ENCODE measurements at regions not wholly inside any gene's neighbourhood (a gene's known extent, or its start where the extent isn't known, plus 50 kb on each side); places are given as distances from the start of the nearest gene placed in this dataset.

DNA sequence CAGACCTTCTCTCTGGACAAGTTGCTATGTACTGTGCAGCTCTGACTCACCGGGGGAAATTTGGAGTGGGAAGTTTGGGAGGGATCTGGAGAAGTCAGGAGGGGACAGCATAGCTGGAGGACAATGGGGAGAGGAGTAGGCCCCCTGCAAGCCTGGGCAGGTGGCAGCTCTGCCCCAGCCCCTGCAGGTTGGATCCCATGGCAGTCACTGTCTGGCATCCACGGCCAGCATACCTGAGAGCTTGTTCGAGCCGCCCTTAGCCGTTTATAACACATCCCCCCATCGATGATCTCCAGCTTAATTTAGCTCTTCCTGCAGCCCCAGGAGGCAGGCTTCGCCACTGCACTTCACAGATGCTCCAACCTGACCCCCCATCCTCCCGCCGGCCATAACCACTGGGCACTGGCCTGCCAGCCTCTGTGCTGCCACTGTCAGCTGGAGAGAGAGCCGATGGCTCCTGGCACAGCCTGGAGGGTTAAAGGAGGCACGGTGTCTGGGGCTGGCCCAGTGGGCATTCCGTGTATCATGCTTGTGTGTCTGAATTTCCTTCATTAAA is 57.7 kb upstream of the RNU6ATAC start:
- TF ChIP-seq, protein P1, sequence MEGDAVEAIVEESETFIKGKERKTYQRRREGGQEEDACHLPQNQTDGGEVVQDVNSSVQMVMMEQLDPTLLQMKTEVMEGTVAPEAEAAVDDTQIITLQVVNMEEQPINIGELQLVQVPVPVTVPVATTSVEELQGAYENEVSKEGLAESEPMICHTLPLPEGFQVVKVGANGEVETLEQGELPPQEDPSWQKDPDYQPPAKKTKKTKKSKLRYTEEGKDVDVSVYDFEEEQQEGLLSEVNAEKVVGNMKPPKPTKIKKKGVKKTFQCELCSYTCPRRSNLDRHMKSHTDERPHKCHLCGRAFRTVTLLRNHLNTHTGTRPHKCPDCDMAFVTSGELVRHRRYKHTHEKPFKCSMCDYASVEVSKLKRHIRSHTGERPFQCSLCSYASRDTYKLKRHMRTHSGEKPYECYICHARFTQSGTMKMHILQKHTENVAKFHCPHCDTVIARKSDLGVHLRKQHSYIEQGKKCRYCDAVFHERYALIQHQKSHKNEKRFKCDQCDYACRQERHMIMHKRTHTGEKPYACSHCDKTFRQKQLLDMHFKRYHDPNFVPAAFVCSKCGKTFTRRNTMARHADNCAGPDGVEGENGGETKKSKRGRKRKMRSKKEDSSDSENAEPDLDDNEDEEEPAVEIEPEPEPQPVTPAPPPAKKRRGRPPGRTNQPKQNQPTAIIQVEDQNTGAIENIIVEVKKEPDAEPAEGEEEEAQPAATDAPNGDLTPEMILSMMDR (optimal IDR thresholded peaks at IDR 0.05 in 1 of 3, IDR thresholded peaks at IDR 0.05 in 1 of 3, conservative IDR thresholded peaks at IDR 0.05 in 1 of 3; ENCODE audit: extremely low read depth in 1 of 3, insufficient read depth in 2 of 3, low read length in 3 of 3), result no peak
- TF ChIP-seq EZH2 (IDR thresholded peaks at IDR 0.05; ENCODE audit: low read length), result no peak

Measured in keratinocyte (primary cell).